ENCODE measurements at regions not wholly inside any gene's neighbourhood (a gene's known extent, or its start where the extent isn't known, plus 50 kb on each side); places are given as distances from the start of the nearest gene placed in this dataset.

DNA sequence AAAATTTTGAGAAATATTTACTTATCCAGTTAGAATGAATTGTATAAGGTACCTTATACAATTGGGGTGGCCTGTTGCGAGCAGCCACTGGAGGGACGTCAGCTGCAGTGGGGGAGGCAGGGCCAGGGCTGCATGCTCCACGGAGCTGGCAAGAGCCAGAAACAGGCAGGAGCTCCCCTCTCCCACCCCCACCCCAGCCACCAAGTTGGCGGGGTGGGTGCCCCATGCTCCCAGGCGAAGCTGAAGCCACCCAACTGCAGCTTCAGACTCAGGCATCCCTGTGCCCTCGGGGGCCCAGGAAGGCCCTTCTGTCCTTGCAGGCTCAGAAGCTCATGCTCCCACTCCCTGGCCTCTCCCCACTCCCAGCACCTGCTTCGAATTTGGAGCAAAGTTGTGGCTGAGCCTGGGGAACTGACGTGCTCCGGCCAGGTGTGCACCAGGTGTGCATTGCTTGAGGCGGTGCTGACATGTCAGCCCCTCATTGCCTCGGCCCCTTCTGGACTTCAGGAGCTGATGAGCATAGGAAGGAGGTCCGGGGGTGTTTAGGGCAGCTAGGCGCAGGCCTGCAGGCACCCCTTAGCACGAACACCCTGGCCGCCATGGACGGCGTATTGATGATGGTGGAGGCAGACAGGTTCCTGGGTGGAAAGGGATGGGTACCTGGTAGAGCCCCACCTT lies 743.8 kb upstream of the GBE1 start:
- H3K4me3 ChIP-seq (ENCODE audit: control insufficient read depth, low read depth, low read length): no peak overlapping the region
- no peak for DNase-seq (ENCODE audit: low read depth)
- TF ChIP-seq, protein P1, sequence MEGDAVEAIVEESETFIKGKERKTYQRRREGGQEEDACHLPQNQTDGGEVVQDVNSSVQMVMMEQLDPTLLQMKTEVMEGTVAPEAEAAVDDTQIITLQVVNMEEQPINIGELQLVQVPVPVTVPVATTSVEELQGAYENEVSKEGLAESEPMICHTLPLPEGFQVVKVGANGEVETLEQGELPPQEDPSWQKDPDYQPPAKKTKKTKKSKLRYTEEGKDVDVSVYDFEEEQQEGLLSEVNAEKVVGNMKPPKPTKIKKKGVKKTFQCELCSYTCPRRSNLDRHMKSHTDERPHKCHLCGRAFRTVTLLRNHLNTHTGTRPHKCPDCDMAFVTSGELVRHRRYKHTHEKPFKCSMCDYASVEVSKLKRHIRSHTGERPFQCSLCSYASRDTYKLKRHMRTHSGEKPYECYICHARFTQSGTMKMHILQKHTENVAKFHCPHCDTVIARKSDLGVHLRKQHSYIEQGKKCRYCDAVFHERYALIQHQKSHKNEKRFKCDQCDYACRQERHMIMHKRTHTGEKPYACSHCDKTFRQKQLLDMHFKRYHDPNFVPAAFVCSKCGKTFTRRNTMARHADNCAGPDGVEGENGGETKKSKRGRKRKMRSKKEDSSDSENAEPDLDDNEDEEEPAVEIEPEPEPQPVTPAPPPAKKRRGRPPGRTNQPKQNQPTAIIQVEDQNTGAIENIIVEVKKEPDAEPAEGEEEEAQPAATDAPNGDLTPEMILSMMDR (conservative IDR thresholded peaks at IDR 0.05; ENCODE audit: control insufficient read depth, insufficient read depth, low read depth, low read length): no peak

DNA sequence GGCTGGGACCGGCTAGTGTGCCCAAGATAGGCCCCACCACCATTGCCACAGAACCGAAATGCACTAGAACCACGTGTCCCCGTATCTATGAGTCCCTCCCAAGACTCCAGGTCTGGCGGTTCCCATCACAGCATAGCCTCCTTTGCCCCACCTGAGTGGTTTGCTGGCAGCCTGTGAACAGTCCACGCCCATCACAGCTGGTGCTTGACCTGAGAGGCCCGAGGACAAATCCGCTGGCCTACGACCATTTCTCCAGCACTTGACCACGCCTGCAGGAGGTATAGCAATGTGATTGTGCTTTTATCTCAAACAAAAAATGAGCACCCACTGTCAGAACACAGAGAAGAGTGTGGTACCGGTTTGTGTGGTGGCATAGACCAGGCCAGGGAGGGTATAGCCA lies 736.7 kb upstream of the GBE1 start:
- DNase-seq (ENCODE audit: low read depth): no peak
- TF ChIP-seq, protein P1 (conservative IDR thresholded peaks at IDR 0.05; ENCODE audit: control insufficient read depth, insufficient read depth, low read depth, low read length): no peak
- H3K4me3 ChIP-seq (ENCODE audit: control insufficient read depth, low read depth, low read length): no peak overlapping the region

DNA sequence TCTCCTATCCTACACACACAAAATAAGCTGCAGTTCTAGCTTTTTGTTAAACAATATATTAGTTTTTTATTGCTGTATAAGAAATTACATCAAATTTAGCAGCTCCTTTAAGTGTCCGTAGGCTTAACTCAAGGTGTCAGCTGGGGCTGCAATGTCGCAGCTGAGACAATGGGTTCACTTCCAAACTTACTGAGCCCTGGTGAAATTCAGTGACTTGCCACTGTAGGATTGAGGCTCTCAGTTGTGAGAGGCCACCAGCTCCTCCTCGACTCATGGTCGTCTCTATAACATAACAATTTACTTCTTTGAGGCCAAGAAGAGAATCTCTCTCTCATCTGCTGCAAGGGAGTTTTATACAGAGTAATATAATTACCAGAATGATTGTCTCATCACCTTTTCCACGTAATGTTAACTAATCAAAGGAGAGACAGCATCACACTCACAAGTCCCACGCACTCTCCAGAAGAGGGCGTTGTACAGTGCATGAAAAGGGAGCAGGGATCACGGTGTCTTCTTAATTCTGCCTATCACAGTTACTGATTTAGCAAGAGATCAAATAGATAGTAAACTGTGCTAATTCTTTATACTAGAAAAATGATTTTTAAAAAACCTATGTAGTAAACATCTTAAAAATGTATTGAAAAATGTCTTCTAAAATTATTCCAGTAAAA lies 735.6 kb upstream of the GBE1 start:
- TF ChIP-seq, protein P1 (conservative IDR thresholded peaks at IDR 0.05; ENCODE audit: control insufficient read depth, insufficient read depth, low read depth, low read length): no peak
- no peak for DNase-seq (ENCODE audit: low read depth)
- no peak overlapping the region for H3K4me3 ChIP-seq (ENCODE audit: control insufficient read depth, low read depth, low read length)

DNA sequence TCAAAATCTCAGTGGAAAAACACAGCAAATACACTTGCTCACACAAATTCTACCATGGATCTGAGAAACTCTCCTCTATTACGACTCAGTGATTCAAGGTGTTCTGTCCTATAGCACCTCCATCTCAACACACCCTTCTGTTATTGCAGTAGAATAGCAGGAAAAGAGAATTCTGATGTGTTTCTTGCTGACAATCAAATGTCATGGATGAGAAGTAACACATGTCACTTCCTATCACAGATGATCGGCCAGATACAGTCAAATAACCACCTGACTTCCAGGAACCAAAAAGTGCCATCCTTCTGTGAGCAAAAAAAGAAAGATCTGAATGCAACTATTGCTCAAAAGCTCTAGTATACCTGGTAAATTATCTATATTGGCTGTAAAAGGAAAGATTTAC lies 734.2 kb upstream of the GBE1 start:
- no peak for DNase-seq (ENCODE audit: low read depth)
- TF ChIP-seq, protein P1 (conservative IDR thresholded peaks at IDR 0.05; ENCODE audit: control insufficient read depth, insufficient read depth, low read depth, low read length): no peak
- H3K4me3 ChIP-seq (ENCODE audit: control insufficient read depth, low read depth, low read length): no peak overlapping the region

DNA sequence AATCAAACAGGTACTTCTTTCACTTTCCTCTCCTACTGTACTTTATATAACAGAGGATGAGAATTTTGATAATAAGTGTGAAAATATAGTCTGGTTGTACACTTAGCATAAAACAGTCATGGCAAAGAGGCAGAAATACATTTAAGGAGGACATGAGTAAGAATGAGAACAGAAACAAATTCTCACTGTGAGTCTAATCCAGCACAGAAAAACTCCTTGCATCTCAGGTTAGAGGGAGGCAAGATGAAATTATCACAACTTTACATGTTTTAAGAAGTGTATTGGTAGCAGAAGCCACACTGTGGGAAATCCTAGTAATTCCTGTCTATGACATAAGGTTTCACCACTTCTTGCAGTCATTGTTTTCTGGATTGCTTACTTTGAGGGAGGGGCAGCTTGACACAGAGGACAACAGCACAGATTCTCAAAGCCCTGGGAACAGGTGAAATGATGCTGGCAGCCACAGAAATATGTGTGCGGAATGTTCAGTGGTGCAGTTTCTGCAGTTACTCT lies 733.6 kb upstream of the GBE1 start:
- DNase-seq (ENCODE audit: low read depth): no peak
- TF ChIP-seq, protein P1 (conservative IDR thresholded peaks at IDR 0.05; ENCODE audit: control insufficient read depth, insufficient read depth, low read depth, low read length): no peak
- no peak overlapping the region for H3K4me3 ChIP-seq (ENCODE audit: control insufficient read depth, low read depth, low read length)

DNA sequence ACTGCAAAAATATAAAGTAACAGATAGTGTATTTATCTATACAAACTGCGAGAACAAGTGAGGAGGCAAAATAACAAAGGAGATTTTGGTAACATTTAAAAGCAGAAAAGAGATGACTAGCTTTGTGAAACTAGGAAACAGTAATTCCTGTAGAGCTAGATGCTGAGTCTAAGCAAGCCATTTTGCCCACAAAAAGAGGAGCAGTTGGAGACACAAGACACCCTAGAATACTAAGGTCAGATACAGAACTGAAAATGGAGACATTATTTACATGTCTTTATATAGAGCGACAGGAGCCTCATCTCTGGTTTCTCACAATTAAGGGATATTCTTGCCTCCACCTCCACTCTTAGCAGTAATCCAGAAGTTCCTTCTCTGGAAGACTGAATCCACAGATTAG lies 732.4 kb upstream of the GBE1 start:
- H3K4me3 ChIP-seq (ENCODE audit: control insufficient read depth, low read depth, low read length): no peak overlapping the region
- TF ChIP-seq, protein P1 (conservative IDR thresholded peaks at IDR 0.05; ENCODE audit: control insufficient read depth, insufficient read depth, low read depth, low read length): no peak
- no peak for DNase-seq (ENCODE audit: low read depth)

All from fibroblast of mammary gland (primary cell).